Astrocyte of the cerebellum (primary cell): ENCODE measurements at regions not wholly inside any gene's neighbourhood (a gene's known extent, or its start where the extent isn't known, plus 50 kb on each side); places are given as distances from the start of the nearest gene placed in this dataset.

Experiments
- DNase-seq: peaks from one replicate; pipeline ENCODE4 v3.0.0-alpha.2; 2011; ENCODE audit warnings: low read depth
- H3K4me3 ChIP-seq: 2 replicates; pipeline ENCODE4 v1.5.1; 2011; ENCODE audit warnings: mild to moderate bottlenecking, low read depth, low read length, moderate library complexity
- in situ Hi-C: cut with HindIII; loops from 2 replicates; pipeline ENCODE4 v1.10.0; 2017; ENCODE audit warnings: low sequenced_read_pairs
- TF ChIP-seq, protein P1 (sequence below): IDR thresholded peaks from 2 replicates; pipeline ENCODE4 v1.5.1; 2012; ENCODE audit warnings: low read length, low read depth, moderate library complexity, mild to moderate bottlenecking; ENCODE audit errors: missing control alignments

DNA sequence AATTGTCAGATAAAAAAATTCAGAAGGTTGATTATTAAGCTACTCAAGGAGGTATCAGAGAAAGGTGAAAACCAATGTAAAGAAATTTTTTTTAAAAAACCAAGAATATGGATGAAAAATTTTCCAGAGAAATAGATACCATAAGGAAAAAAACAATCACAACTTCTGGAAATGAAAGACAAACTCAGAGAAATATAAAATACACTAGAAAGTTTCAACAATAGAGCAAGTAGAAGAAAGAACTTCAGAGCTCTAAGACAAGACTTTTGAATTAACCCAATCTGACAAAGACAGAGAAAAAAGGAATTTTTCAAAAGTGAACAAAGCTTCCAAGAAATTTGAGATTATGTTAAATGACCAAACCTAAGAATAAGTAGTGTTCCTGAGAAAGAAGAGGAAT lies 62.9 kb upstream of the TEAD1 start:
- no peak for DNase-seq
- in situ Hi-C loops = no loop called here
- no peak overlapping the region for H3K4me3 ChIP-seq
- TF ChIP-seq, protein P1, sequence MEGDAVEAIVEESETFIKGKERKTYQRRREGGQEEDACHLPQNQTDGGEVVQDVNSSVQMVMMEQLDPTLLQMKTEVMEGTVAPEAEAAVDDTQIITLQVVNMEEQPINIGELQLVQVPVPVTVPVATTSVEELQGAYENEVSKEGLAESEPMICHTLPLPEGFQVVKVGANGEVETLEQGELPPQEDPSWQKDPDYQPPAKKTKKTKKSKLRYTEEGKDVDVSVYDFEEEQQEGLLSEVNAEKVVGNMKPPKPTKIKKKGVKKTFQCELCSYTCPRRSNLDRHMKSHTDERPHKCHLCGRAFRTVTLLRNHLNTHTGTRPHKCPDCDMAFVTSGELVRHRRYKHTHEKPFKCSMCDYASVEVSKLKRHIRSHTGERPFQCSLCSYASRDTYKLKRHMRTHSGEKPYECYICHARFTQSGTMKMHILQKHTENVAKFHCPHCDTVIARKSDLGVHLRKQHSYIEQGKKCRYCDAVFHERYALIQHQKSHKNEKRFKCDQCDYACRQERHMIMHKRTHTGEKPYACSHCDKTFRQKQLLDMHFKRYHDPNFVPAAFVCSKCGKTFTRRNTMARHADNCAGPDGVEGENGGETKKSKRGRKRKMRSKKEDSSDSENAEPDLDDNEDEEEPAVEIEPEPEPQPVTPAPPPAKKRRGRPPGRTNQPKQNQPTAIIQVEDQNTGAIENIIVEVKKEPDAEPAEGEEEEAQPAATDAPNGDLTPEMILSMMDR = no peak

GRCh38 chr11:12617632-12618031 lies 56.6 kb upstream of the TEAD1 start:
- no peak overlapping the region for H3K4me3 ChIP-seq
- no peak for DNase-seq
- in situ Hi-C loops = no loop called here
- TF ChIP-seq, protein P1 = no peak

GRCh38 chr11:12618743-12619540 lies 55.3 kb upstream of the TEAD1 start:
- TF ChIP-seq, protein P1 = no peak
- no peak for DNase-seq
- H3K4me3 ChIP-seq = no peak overlapping the region
- in situ Hi-C loops = no loop called here

DNA sequence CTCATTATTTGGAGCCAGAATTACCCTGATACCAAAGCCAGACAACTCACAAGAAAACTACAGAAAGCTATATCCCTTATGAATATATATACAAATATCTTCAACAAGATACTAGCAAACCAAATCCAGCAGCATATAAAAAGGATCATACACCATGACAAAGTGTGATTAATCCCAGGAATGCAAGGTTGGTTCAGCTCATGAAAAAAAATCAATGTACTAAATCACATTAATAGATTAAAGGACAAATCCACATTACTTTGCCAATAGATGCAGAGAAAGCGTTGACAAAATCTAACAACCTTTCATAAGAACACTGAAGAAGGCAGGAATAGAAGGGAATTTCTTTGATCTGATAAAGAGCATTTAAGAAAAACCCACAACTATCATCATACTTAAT lies 50.4 kb upstream of the TEAD1 start:
- TF ChIP-seq, protein P1 = no peak
- no peak overlapping the region for H3K4me3 ChIP-seq
- DNase-seq = no peak
- in situ Hi-C loops = no loop called here
